NT2/D1 (cell line): ENCODE measurements at regions not wholly inside any gene's neighbourhood (a gene's known extent, or its start where the extent isn't known, plus 50 kb on each side); places are given as distances from the start of the nearest gene placed in this dataset.

Source experiments
- DNase-seq: peaks from one replicate; pipeline ENCODE4 v3.0.0-alpha.2; 2011; ENCODE audit warnings: low read depth, low spot score
- H3K27me3 ChIP-seq: 2 replicates; pipeline ENCODE4 v1.6.0; 2011; ENCODE audit warnings: mild to moderate bottlenecking; ENCODE audit not compliant: insufficient read length, insufficient read depth
- H3K36me3 ChIP-seq: 2 replicates; pipeline ENCODE4 v1.6.1; 2011; ENCODE audit warnings: mild to moderate bottlenecking, low read length, mixed read lengths; ENCODE audit not compliant: insufficient read depth, insufficient read length
- H3K4me1 ChIP-seq: 2 replicates; pipeline ENCODE4 v1.5.1; 2011; ENCODE audit not compliant: insufficient read depth, insufficient read length
- H3K4me3 ChIP-seq: 2 replicates; pipeline ENCODE4 v1.5.1; 2011; ENCODE audit warnings: low read depth; ENCODE audit not compliant: insufficient read length
- H3K9ac ChIP-seq: 2 replicates; pipeline ENCODE4 v1.6.0; 2011; ENCODE audit warnings: low read depth; ENCODE audit not compliant: insufficient read length
- H3K9me3 ChIP-seq: 2 replicates; pipeline ENCODE4 v1.5.1; 2011; ENCODE audit warnings: mild to moderate bottlenecking, low read length; ENCODE audit not compliant: insufficient read depth
- SUZ12 ChIP-seq: IDR thresholded peaks from 2 replicates; pipeline ENCODE4 v1.6.1; 2011; ENCODE audit not compliant: insufficient read length, insufficient read depth; ENCODE audit errors: extremely low read depth
- YY1 ChIP-seq: IDR thresholded peaks from 2 replicates; pipeline ENCODE4 v1.6.1; 2011; ENCODE audit not compliant: insufficient read length, insufficient read depth
- ZNF274 ChIP-seq: IDR thresholded peaks from 2 replicates; pipeline ENCODE4 v1.6.1; 2011; ENCODE audit warnings: mild to moderate bottlenecking, low read depth, low read length

- Histone ChIP-seq H3K9me3 (no peaks in the 10 kb centered on the region), H3K4me1 (no peaks in the 10 kb centered on the region), H3K27me3 (no peaks in the 10 kb centered on the region), H3K9ac (no peak overlapping the region), H3K4me3 (no peak overlapping the region), H3K36me3 (no peaks in the 10 kb centered on the region)
- no peak for TF ChIP-seq ZNF274
- TF ChIP-seq YY1, result no peak
- no peak for TF ChIP-seq SUZ12
- no peak for DNase-seq
These were observed 53.9 kb upstream of the NUDT4 start for GRCh38 chr12:93323625-93324329.

GRCh38 chr12:93325855-93326254 is 51.9 kb upstream of the NUDT4 start:
- no peak for TF ChIP-seq ZNF274
- no peak for TF ChIP-seq SUZ12
- TF ChIP-seq YY1, result no peak
- DNase-seq, result no peak
- Histone ChIP-seq H3K9me3 (no peaks in the 10 kb centered on the region), H3K4me1 (no peaks in the 10 kb centered on the region), H3K4me3 (no peak overlapping the region), H3K9ac (no peak overlapping the region), H3K27me3 (no peaks in the 10 kb centered on the region), H3K36me3 (no peaks in the 10 kb centered on the region)
